ENCODE measurements at regions not wholly inside any gene's neighbourhood (a gene's known extent, or its start where the extent isn't known, plus 50 kb on each side); places are given as distances from the start of the nearest gene placed in this dataset.

DNA sequence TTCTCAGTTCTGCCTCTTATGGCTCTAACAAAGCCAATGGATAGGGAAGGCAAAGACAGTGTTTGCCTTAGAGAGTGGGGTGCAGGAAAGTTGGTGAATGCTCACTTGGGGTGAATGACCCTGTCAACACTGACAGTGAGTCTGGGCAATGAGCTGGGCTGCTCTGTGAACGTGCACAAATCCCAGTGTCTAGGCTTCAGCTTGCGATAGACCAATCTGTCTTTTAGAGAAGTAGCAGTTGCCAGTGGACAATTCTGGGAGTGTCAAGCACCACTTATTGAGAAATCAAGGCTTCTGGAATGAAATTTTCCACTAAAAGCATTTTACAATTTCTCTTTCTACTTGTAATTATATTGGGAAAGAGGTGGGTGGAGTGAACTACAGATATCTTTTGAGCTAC lies 141.4 kb downstream of the HERPUD2 start:
- Histone ChIP-seq H4K20me1 (ENCODE audit: insufficient read depth, low read length) (no peaks in the 10 kb centered on the region), H2BK5ac (ENCODE audit: low read depth, low read length, poor library complexity, severe bottlenecking) (no peak overlapping the region), H4K5ac (ENCODE audit: low read depth, low read length) (no peak overlapping the region), H2BK120ac (ENCODE audit: low read depth, low read length) (no peak overlapping the region), H3K4me3 (ENCODE audit: insufficient read depth, low read depth, low read length) (no peak overlapping the region), H2AK9ac (replicated peaks; ENCODE audit: low read depth, low read length, poor library complexity) (no peak overlapping the region), H2BK20ac (ENCODE audit: low read depth, low read length) (no peak overlapping the region), H4K91ac (ENCODE audit: insufficient read depth, low read depth, low read length) (no peak overlapping the region), H3K27me3 (ENCODE audit: control insufficient read depth, insufficient read depth, low read length) (peaks cover 19% of the 10 kb centered on the region), H3K9me3 (ENCODE audit: control insufficient read depth, insufficient read depth, low read length) (no peaks in the 10 kb centered on the region), H2AFZ (replicated peaks; ENCODE audit: low read length, poor library complexity) (no peak overlapping the region), H2BK15ac (ENCODE audit: low read depth, low read length) (no peak overlapping the region), H3K4me2 (ENCODE audit: low read depth, low read length) (no peak overlapping the region; the same call in 1 of the 2 replicates), H3K9me1 (ENCODE audit: insufficient read depth, low read length) (no peaks in the 10 kb centered on the region), H3K23ac (ENCODE audit: low read depth, low read length) (no peak overlapping the region), H3K79me1 (ENCODE audit: low read depth in 1 of 2, low read length in 2 of 2) (no peaks in the 10 kb centered on the region), H3K14ac (replicated peaks; ENCODE audit: low read depth, low read length) (no peak overlapping the region), H3K18ac (ENCODE audit: low read depth, low read length) (no peak overlapping the region), H3K36me3 (ENCODE audit: control insufficient read depth, insufficient read depth, low read length) (no peaks in the 10 kb centered on the region), H4K8ac (ENCODE audit: low read depth in 2 of 2, low read length in 2 of 2) (no peak overlapping the region), H3K9ac (ENCODE audit: low read depth, low read length) (no peak overlapping the region), H3K4me1 (ENCODE audit: control insufficient read depth, insufficient read depth, low read length) (no peaks in the 10 kb centered on the region), H3K56ac (ENCODE audit: extremely low read depth, insufficient read depth, low read length) (no peak overlapping the region), H3K4ac (ENCODE audit: low read depth, low read length) (no peak overlapping the region), H2AK5ac (ENCODE audit: low read depth, low read length) (no peak overlapping the region), H3K27ac (ENCODE audit: insufficient read depth, low read length) (no peak overlapping the region)
- no CpG with 5 or more reads among the region's 2 CpGs for WGBS, 2 experiments (ENCODE audit: extremely low coverage in 2 of 2, insufficient read length in 1 of 2)
- TF ChIP-seq RAD21 (IDR thresholded peaks at IDR 0.05; ENCODE audit: low read length): no peak
- no peak for TF ChIP-seq RCOR1 (IDR thresholded peaks at IDR 0.05; ENCODE audit: insufficient replicate concordance, low read length)
- ChIA-PET POLR2A (ENCODE audit: unreplicated experiment) (no interaction called here), CTCF (interaction anchor here (0.6 to 1.2 kb wide), 2 partner anchors 38 to 40 kb away, joined by 3 read pairs; no protein-coding TSS in a partner anchor)
- dilution Hi-C loops (cut with HindIII; ENCODE audit: low sequenced_read_pairs, unreplicated experiment): no loop called here
- in situ Hi-C loops (cut with MboI; ENCODE audit: low sequenced_read_pairs): no loop called here
- DNase-seq (no peak), ATAC-seq (ENCODE audit: low read depth) (no peak)
- BruUV-seq (replicated peaks): no TSS peak
- intact Hi-C loops (cut with micrococcal nuclease): no loop called here

Data from IMR-90 (cell line).